Upper lobe of left lung (tissue), 6 donors: ENCODE measurements at regions not wholly inside any gene's neighbourhood (a gene's known extent, or its start where the extent isn't known, plus 50 kb on each side); places are given as distances from the start of the nearest gene placed in this dataset.
"Not testable (repeated sequence)": the region's sequence is repeated elsewhere in the genome, so short reads cannot be mapped to it uniquely, and the experiment has no call there.

Source experiments
- ATAC-seq, 2 donors: fragments of 200-7000 bp; cut with Tn5 transposase; one replicate each; pipeline ENCODE4 v1.9.1; 2022; ENCODE audit warnings: mild to moderate bottlenecking in 2 of 2, moderate library complexity in 2 of 2; ENCODE audit not compliant: low FRiP score in 2 of 2
- DNase-seq, 2 donors: peaks; one replicate each; pipeline ENCODE4 v3.0.0-alpha.2; 2019 to 2020
- H3K27ac ChIP-seq, 4 donors: fragments of 200-600 bp; sonication (generic); one replicate each; pipeline ENCODE4 v1.5.1; 2016 to 2019
- H3K27me3 ChIP-seq, 4 donors: fragments of 200-600 bp; sonication (generic); one replicate each; pipeline ENCODE4 v1.5.1; 2017 to 2019
- H3K36me3 ChIP-seq, 4 donors: fragments of 200-600 bp; sonication (generic); one replicate each; pipeline ENCODE4 v1.5.1; 2016 to 2019
- H3K4me1 ChIP-seq, 4 donors: fragments of 200-600 bp; sonication (generic); one replicate each; pipeline ENCODE4 v1.5.1; 2018 to 2019
- H3K4me3 ChIP-seq, 4 donors: fragments of 200-600 bp; sonication (generic); one replicate each; pipeline ENCODE4 v1.5.1; 2017 to 2019; ENCODE audit warnings: mild to moderate bottlenecking in 2 of 4, moderate library complexity in 1 of 4
- H3K9me3 ChIP-seq, 4 donors: fragments of 200-600 bp; sonication (generic); one replicate each; pipeline ENCODE4 v1.5.1; 2018 to 2019
- CTCF ChIP-seq, 6 experiments: fragments of 450-650 bp in 4 of 6; fragments of 200-600 bp in 2 of 6; sonication (generic) in 2 of 6; IDR thresholded peaks; one replicate each; pipeline ENCODE4 v1.5.1; 2016 to 2019; ENCODE audit warnings: antibody characterized with exemption in 6 of 6
- EP300 ChIP-seq, 4 donors: sonication (generic); formaldehyde crosslinking; IDR thresholded peaks; one replicate each; pipeline ENCODE4 v1.5.1; 2017; ENCODE audit warnings: antibody characterized with exemption in 4 of 4, control low read depth in 2 of 4
- POLR2A ChIP-seq, 4 donors: fragments of 450-650 bp; IDR thresholded peaks; one replicate each; pipeline ENCODE4 v1.5.1; 2016 to 2017; ENCODE audit warnings: antibody characterized with exemption in 4 of 4, mild to moderate bottlenecking in 2 of 4
- POLR2AphosphoS5 ChIP-seq, 2 donors: sonication (generic); formaldehyde crosslinking; IDR thresholded peaks; one replicate each; pipeline ENCODE4 v1.5.1; 2017; ENCODE audit warnings: antibody characterized with exemption in 2 of 2
- WGBS, 2 donors: methylation state at CpG; one replicate each; pipeline ENCODE4 v1.1.5; 2017 to 2018; 5-methylcytosine and 5-hydroxymethylcytosine counted together
- donor health status: DM: no; HTN: no; CAD: no; lungs with moderate emphysema.
- donor health status: DM: no; HTN: yes; CAD: no; lungs with severe emphysema.

DNA sequence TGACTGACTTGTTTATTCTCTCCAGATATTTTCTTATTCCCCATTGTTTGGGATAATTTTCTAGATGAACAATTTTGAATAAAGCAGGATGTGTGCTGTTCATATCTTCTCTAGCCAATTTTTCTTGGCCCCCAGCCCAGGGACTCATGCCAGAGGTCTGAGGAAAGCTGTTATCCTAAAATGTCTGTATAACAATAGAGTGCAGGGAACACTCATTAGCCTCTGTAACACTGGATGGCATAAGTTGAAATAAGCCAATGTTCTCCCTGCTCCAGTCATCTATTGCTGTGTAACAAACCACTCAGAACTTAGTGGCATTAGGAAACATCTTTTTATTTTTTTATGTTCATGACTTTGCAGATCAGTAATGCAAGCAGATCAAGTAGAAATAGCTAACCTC, 121.7 kb upstream of the TRIM24 start:
- no peaks in the 10 kb centered on the region for H3K4me1 ChIP-seq
- ATAC-seq: no peak
- TF ChIP-seq EP300 (IDR thresholded peaks at IDR 0.05) (peak in 1 of 4 donors; percentile 6), POLR2A (IDR thresholded peaks at IDR 0.05) (no peak)
- no peak for DNase-seq
- no peak overlapping the region for H3K4me3 ChIP-seq
- H3K27ac ChIP-seq: peak overlapping the region in 2 of 4 donors; percentile 37 to 49
- H3K36me3 ChIP-seq: no peaks in the 10 kb centered on the region
- no peaks in the 10 kb centered on the region for H3K27me3 ChIP-seq
- peaks cover 4 to 46% (median 31%) of the 10 kb centered on the region in 4 donors for H3K9me3 ChIP-seq

GRCh38 chr7:138339229-138339628, 120.8 kb upstream of the TRIM24 start:
- peak overlapping the region in 2 of 4 donors; percentile 12 to 37 for H3K27ac ChIP-seq
- H3K9me3 ChIP-seq: peaks cover 4 to 38% (median 25%) of the 10 kb centered on the region in 4 donors

GRCh38 chr7:138342990-138343389, 117.1 kb upstream of the TRIM24 start:
- Histone ChIP-seq H3K9me3 (peaks cover 9 to 49% (median 30%) of the 10 kb centered on the region in 4 donors), H3K4me3 (no peak overlapping the region), H3K4me1 (no peaks in the 10 kb centered on the region), H3K27me3 (no peaks in the 10 kb centered on the region), H3K27ac (no peak overlapping the region), H3K36me3 (no peaks in the 10 kb centered on the region)
- DNase-seq (no peak), ATAC-seq (no peak)
- WGBS, 2 donors: 85 to 95% methylated on average over 4 of the region's 4 CpGs
- TF ChIP-seq POLR2A (IDR thresholded peaks at IDR 0.05) (no peak), EP300 (IDR thresholded peaks at IDR 0.05) (no peak), CTCF (IDR thresholded peaks at IDR 0.05) (no peak), POLR2AphosphoS5 (IDR thresholded peaks at IDR 0.05) (no peak)

More at GRCh38 chr7:138339229-138339628, 120.8 kb upstream of the TRIM24 start:
- 92 to 93% methylated on average over 5 to 7 of the region's 7 CpGs for WGBS, 2 donors
- not testable (repeated sequence) for DNase-seq, ATAC-seq, H3K36me3 ChIP-seq, H3K4me3 ChIP-seq, H3K27me3 ChIP-seq, H3K4me1 ChIP-seq

DNA sequence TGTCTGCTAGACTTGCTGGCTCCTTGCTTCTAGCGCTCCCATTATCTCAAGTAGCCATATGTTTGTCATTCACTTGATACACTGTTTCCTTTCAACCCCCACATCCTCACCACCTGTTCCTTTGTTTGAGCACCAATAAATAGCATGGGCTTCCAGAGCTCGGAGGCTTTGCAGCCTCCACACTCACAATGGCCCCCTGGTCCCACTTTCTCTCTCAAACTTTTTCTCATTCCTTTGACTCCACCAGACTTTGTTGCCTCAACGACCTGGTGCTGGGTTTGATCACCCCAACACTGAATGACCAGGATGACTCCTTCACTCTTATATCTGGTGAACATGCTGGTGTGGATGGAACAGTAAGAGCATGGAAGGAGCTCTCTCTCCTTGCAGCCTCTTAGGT, 114.5 kb upstream of the TRIM24 start:
- H3K27ac ChIP-seq: no peak overlapping the region
- H3K27me3 ChIP-seq: no peaks in the 10 kb centered on the region
- no peak overlapping the region for H3K4me3 ChIP-seq
- no peaks in the 10 kb centered on the region for H3K4me1 ChIP-seq
- ATAC-seq (no peak), DNase-seq (no peak)
- no peak for TF ChIP-seq POLR2AphosphoS5 (IDR thresholded peaks at IDR 0.05)
- no peak for TF ChIP-seq EP300 (IDR thresholded peaks at IDR 0.05)
- no peak for TF ChIP-seq POLR2A (IDR thresholded peaks at IDR 0.05)
- no peak for TF ChIP-seq CTCF (IDR thresholded peaks at IDR 0.05)
- no peaks in the 10 kb centered on the region for H3K36me3 ChIP-seq
- peaks cover 9 to 35% (median 20%) of the 10 kb centered on the region in 4 donors for H3K9me3 ChIP-seq
- 62 to 72% methylated on average over 3 of the region's 3 CpGs for WGBS, 2 donors

DNA sequence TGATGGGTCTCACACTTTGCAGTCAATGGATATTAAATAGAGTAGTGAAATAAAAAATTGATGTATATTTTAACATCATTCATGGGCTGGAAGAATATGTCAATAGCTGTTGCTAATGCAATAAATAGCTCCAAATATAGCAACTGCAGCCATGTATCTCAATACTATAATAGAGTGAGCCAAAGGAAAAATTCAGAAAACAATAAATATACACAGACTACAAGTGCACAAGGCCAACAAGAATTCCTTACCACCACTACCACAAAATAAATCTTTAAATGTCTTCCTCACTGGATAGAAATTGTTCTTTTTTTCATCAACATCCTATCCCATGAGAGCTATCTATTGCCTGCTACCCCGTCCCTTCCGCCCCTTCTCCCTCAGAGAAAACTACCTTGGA, 113.1 kb upstream of the TRIM24 start:
- DNase-seq (no peak), ATAC-seq (no peak)
- no peak overlapping the region for H3K27ac ChIP-seq
- H3K9me3 ChIP-seq: peaks cover 9 to 37% (median 25%) of the 10 kb centered on the region in 4 donors
- no peaks in the 10 kb centered on the region for H3K27me3 ChIP-seq
- TF ChIP-seq CTCF (IDR thresholded peaks at IDR 0.05): no peak
- TF ChIP-seq EP300 (IDR thresholded peaks at IDR 0.05): no peak
- no peak for TF ChIP-seq POLR2AphosphoS5 (IDR thresholded peaks at IDR 0.05)
- TF ChIP-seq POLR2A (IDR thresholded peaks at IDR 0.05): no peak
- no peaks in the 10 kb centered on the region for H3K36me3 ChIP-seq
- no peaks in the 10 kb centered on the region for H3K4me1 ChIP-seq
- H3K4me3 ChIP-seq: no peak overlapping the region
- WGBS, 2 donors: 95 to 96% methylated on average over 2 of the region's 2 CpGs

- no peak for TF ChIP-seq CTCF (IDR thresholded peaks at IDR 0.05)
- TF ChIP-seq EP300 (IDR thresholded peaks at IDR 0.05): no peak
- no peak for TF ChIP-seq POLR2A (IDR thresholded peaks at IDR 0.05)
- no peak for TF ChIP-seq POLR2AphosphoS5 (IDR thresholded peaks at IDR 0.05)
- Histone ChIP-seq H3K27ac (no peak overlapping the region), H3K27me3 (no peaks in the 10 kb centered on the region), H3K36me3 (no peaks in the 10 kb centered on the region), H3K9me3 (peaks cover 9 to 24% (median 18%) of the 10 kb centered on the region in 4 donors), H3K4me1 (no peaks in the 10 kb centered on the region), H3K4me3 (no peak overlapping the region)
- DNase-seq (no peak), ATAC-seq (no peak)
- WGBS, 2 donors: 89 to 93% methylated on average over 6 of the region's 6 CpGs
Observed at GRCh38 chr7:138349841-138350700, 110.0 kb upstream of the TRIM24 start.
